GM21723 (cell line): ENCODE measurements at regions not wholly inside any gene's neighbourhood (a gene's known extent, or its start where the extent isn't known, plus 50 kb on each side); places are given as distances from the start of the nearest gene placed in this dataset.

Experiments
- ATAC-seq: cut with Tn5 transposase; IDR thresholded peaks from one replicate; pipeline ENCODE4 v1.9.1; 2021; ENCODE audit warnings: mild to moderate bottlenecking, moderate library complexity; ENCODE audit not compliant: unreplicated experiment

- ATAC-seq: peak; percentile 61
These were observed 838.0 kb downstream of the DHX35 start for GRCh38 chr20:39800111-39800510.

GRCh38 chr20:39799366-39799965, 837.3 kb downstream of the DHX35 start:
- no peak for ATAC-seq

GRCh38 chr20:39795401-39796272, 833.5 kb downstream of the DHX35 start:
- ATAC-seq: no peak

GRCh38 chr20:39792334-39792733, 830.2 kb downstream of the DHX35 start:
- no peak for ATAC-seq

GRCh38 chr20:39789411-39789810, 827.3 kb downstream of the DHX35 start:
- no peak for ATAC-seq

GRCh38 chr20:39785252-39785917, 823.2 kb downstream of the DHX35 start:
- ATAC-seq: no peak

DNA sequence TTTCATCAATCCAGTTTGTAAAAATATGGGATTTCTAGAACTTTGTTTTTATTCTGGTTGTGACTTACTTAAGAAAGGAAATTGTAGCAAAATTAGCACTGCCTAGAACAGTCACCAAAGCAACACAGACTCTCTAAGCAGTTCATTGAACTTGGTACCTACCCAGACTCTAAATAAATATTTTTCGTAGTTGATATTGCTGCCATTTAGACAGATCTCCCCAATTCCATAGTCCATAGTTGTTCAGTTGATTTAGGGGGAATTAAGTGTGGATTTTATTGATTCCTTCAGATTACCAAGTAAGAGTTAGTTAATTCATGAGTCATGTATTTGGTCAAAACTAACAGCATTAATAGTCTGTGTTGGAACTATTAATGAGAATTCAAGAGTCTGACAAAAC, 822.5 kb downstream of the DHX35 start:
- no peak for ATAC-seq

DNA sequence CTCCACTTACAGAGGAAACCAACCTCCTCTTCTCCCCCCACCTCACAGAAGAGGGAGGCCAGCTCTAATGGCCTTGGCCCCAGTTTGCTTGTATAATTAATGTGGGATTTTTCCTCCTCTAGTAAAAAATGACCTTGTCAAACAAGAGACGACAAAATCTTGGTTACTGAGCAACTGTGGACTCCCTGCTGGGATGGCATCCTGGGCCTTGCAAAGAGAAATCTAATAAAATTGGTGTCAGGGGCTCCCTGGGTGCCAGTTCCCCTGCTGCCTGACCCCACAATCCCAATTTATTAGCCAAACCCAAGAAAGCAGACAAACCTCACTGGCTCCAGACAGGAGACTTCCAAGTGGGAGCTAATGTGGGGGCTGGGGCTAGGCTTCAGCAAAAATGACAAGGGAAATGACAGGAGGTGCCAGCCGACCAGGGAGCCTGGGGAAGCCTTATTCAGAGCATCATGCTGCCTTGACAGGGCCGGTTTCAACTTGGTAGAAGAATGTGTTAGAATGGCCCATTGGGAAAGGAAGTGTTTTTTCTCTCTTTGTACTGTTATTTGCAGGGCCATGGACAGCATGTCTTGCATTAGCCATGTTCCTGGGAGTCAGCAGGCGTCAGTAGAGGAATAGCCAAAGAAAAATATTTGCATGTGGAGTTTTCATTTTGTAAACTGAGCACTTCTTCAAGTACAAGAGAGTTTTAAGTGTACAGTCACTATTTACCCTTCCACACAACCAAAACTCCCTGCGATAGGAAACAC, 816.9 kb downstream of the DHX35 start:
- no peak for ATAC-seq

DNA sequence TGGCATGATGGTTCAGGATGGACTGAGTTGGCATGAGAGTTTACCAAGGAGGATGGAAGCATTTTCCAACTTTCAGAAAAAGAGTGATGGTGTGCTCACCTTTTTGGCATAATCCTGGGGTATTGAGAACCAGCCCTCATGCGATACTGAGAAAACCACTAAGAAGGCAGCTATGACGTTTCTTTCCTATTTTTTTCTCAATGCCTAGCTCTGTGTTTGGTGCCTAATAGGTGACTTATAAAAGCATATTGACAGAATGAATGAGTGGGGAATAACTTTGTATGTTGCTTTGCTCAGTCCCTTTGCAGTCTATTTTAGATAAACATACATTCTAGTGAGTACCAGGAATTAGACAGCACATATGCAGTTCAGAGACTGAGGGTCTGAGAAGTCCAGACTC, 816.3 kb downstream of the DHX35 start:
- no peak for ATAC-seq

DNA sequence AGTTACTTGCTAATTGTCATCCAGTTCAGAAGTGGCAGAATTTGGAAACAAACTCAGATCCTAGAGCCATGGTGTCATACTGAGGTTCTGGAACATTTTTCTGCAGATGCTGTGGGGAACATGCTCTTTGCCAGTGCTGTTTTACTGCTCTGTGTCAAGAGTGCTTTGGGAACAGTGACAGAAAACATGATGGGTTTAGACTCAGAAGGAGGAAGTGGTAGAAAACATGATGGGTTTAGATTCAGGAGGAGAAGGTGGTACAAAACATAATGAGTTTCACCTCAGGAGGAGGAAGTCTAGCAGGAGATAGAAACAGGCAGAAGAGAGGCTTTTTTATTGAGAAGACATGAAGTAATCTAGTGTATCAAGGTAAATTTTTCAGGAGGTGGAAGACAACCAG, 815.5 kb downstream of the DHX35 start:
- no peak for ATAC-seq

DNA sequence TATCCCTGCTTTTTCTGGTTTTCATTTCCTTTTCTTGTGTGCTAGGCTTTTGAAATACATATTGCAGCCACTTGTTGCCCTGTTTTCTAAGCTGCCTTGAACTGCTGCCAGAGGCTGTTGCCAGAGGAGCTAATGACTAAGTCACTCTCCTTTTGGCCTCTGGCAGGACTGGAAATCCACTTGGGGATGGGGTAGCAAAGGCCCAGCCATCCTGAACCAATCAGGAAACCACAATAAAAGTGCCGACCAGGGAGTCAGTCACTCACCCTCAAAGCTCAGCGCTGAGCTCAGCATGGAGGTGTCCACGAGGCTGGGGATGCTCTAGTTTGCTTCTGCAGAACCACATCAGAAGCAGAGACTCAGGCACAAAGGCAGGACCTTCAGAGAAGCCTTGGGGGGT, 813.0 kb downstream of the DHX35 start:
- ATAC-seq: no peak

DNA sequence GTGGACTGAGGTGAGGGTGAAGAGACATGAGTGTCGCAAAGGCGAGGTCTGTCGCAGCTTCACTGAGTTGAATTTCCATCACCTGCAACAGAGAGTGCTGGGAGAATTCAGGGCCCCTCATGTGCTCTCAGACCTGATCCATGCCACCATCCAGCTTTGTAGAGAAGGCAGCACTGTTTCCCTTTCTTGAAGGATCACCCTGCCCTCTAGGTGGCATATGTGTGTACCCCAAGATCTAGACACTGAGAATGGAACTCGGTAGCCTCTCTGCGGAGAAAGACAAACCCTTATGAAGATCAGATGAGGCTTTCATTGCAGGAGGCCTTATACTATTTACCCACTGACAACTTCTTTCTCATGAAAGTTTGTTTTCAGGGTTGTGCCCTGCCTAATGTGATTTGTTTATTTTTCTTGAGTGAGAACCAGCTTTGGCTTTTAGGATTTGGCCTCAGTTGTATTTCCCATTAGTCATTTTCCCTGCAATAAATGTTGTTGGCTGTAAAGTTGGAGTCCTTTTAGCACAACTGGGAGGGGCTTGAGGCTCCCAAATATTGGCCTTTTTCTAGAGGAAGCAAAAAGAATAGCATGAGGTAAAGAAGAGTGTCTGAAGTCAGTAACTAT, 811.3 kb downstream of the DHX35 start:
- ATAC-seq: no peak

DNA sequence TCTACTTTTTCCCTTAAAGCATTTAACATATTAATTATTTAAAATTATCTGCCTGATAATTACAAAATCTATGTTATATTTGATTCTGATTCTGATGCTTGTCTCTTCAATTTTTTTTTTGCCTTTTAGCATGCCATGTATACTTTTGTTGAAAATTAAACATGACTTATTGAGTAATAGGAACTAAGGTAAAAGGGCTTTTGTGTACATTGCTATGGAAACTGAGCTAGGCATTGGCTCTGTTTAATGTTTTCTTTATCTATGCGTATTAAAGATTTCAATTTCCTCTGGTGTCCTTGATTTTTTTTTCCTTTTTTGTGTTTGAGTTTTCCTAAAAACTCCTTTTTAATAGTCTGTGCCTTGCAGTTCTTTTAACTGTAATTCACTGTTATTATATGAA, 805.2 kb downstream of the DHX35 start:
- ATAC-seq: no peak

- no peak for ATAC-seq
These were observed 804.2 kb downstream of the DHX35 start for GRCh38 chr20:39766333-39766732.

- ATAC-seq: no peak
These were observed 800.6 kb downstream of the DHX35 start for GRCh38 chr20:39762716-39763115.

GRCh38 chr20:39758876-39759275, 796.7 kb downstream of the DHX35 start:
- ATAC-seq: no peak

GRCh38 chr20:39756828-39757227, 794.7 kb downstream of the DHX35 start:
- no peak for ATAC-seq

DNA sequence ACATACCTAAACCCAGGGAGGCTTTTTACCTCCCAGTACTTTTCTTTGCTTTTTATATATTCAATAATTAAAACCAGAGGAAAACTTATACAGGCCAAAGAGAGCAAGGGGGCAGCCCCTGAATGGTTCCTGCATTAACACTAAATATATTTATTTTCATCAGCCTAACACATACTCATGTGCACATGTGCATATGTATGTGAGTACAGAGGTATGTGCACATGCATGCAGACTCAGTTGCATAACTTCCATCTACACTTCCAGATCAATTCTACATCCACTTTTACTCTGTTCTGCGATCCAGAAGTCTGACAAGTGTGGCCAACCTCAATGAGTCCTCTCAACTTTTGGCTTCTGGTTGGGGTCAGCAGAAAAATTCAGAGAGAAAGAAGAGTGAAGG, 794.2 kb downstream of the DHX35 start:
- ATAC-seq: no peak

GRCh38 chr20:39752262-39752876, 790.2 kb downstream of the DHX35 start:
- no peak for ATAC-seq

DNA sequence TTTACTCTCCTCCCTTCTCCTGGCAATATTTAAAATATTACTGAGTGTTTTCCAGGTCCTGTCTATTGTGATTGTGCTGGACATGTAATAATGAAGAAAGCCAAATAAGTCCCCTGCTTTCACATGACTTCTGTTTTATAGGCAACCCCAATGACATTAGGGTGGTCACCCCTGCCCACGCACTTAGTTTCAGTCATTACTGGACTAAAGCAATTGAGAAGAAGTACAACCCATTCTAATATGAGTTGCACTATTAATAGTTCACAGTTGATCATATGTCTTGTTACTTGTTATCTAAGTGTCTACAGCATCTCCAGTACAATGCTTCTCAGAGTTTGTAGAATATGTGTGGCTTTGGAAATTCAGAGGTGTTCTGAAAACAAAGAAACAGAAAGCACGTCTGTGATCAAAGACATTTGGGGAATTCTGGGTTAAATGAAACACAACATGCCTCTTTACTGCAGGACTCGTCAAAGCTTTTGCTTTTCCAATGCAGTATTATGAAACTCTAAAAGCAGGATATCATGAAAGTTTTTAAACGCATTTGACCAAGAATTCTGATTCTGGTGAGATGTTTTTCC, 789.5 kb downstream of the DHX35 start:
- no peak for ATAC-seq
